SU-DHL-6 (cell line): ENCODE measurements at regions not wholly inside any gene's neighbourhood (a gene's known extent, or its start where the extent isn't known, plus 50 kb on each side); places are given as distances from the start of the nearest gene placed in this dataset.

Experiments
- H2AFZ ChIP-seq: fragments of 200-600 bp; sonication (generic); 2 replicates; pipeline ENCODE4 v1.6.1; 2014; ENCODE audit warnings: low read depth, mild to moderate bottlenecking, moderate library complexity, mixed read lengths, antibody characterized with exemption, low read length; ENCODE audit not compliant: severe bottlenecking
- H3F3A ChIP-seq: fragments of 200-600 bp; shearing (Covaris generic); 2 replicates; pipeline ENCODE4 v1.6.0; 2016; ENCODE audit warnings: antibody characterized with exemption, mild to moderate bottlenecking; ENCODE audit not compliant: insufficient read depth
- H3K27ac ChIP-seq: fragments of 200-600 bp; sonication (generic); 2 replicates; pipeline ENCODE4 v1.5.1; 2016; ENCODE audit warnings: low read depth, mild to moderate bottlenecking, low read length, moderate library complexity, mixed read lengths
- H3K27me3 ChIP-seq: fragments of 200-600 bp; sonication (generic), shearing (Covaris generic); 2 replicates; pipeline ENCODE4 v1.6.0; 2014; ENCODE audit warnings: mild to moderate bottlenecking, low read length
- H3K36me3 ChIP-seq: fragments of 200-600 bp; sonication (generic); 2 replicates; pipeline ENCODE4 v1.6.1; 2014; ENCODE audit warnings: mild to moderate bottlenecking, low read length, mixed read lengths
- H3K4me2 ChIP-seq: fragments of 300-600, 200-600 bp; shearing (Covaris generic), sonication (generic); 2 replicates; pipeline ENCODE4 v1.6.0; 2014; ENCODE audit warnings: low read length, low read depth, mild to moderate bottlenecking; ENCODE audit not compliant: poor library complexity, severe bottlenecking
- H3K4me3 ChIP-seq: fragments of 200-600 bp; sonication (generic); 2 replicates; pipeline ENCODE4 v1.5.1; 2014; ENCODE audit warnings: antibody characterized with exemption, low read length, mild to moderate bottlenecking, mixed read lengths; ENCODE audit not compliant: insufficient read depth, poor library complexity, severe bottlenecking
- H3K79me2 ChIP-seq: fragments of 200-600 bp; sonication (generic); 2 replicates; pipeline ENCODE4 v1.6.1; 2014; ENCODE audit warnings: mild to moderate bottlenecking, low read length, moderate library complexity; ENCODE audit not compliant: insufficient read depth
- H3K9ac ChIP-seq: fragments of 200-600 bp; sonication (generic); 2 replicates; pipeline ENCODE4 v1.7.0; 2014; ENCODE audit warnings: mild to moderate bottlenecking, low read length
- H3K9me2 ChIP-seq: fragments of 200-600 bp; sonication (generic); replicated peaks from 2 replicates; pipeline ENCODE4 v1.6.1; 2014; ENCODE audit warnings: low read length; ENCODE audit not compliant: insufficient read depth
- H3K9me3 ChIP-seq: fragments of 200-600 bp; sonication (generic); 2 replicates; pipeline ENCODE4 v1.6.1; 2014; ENCODE audit warnings: low read length, mixed read lengths; ENCODE audit not compliant: insufficient read depth
- H4K20me1 ChIP-seq: fragments of 200-600 bp; sonication (generic); 2 replicates; pipeline ENCODE4 v1.6.1; 2014; ENCODE audit warnings: low read depth, mild to moderate bottlenecking, antibody characterized with exemption, low read length, moderate library complexity, mixed read lengths
- CTCF ChIP-seq: fragments of 200-600 bp; sonication (generic); IDR thresholded peaks from one replicate; pipeline ENCODE4 v1.5.1; 2017; ENCODE audit warnings: antibody characterized with exemption, mild to moderate bottlenecking, low read length, moderate library complexity; ENCODE audit not compliant: insufficient read depth, poor library complexity, severe bottlenecking
- EZH2phosphoT487 ChIP-seq: fragments of 200-600 bp; sonication (generic), shearing (Covaris generic); conservative IDR thresholded peaks from 2 replicates; pipeline ENCODE4 v1.6.1; 2018; ENCODE audit warnings: mild to moderate bottlenecking, antibody characterized with exemption, low read length, moderate library complexity, mixed read lengths

DNA sequence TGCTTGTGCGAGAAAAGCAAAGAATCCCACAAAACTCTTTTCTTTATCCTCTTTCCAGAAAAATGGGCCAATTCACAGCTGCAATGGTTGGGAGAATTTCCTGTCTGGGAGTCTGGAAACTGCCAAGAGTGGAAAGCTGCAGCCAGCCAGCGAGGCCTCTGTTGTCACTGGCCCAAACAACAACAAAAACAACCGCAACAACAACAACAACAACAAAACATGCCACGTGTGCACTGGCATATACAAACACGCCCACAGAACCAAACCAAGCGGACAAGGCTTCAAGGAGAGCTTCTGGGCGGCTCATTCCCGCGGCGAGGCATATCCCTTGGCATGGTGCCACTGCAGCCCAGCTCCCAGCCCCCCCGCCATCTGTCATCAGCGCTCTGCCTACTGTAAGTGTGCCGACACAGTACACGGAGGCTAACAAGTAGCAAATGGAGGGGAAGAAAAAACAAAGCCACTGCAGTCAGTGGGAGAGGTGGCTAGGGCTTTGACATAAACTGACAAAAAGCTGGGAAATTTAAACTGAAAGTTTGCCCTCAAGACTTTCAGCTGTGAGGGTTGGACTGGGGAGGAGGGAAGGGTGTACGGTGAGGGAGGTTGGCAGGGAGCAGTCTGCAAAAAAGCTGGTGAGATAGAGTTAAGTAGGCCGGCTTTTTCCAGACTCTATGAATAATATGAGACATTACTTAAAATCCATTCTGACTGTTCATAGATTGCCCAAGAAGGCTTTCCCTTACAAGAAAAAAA lies 165.0 kb upstream of the ZNF462 start:
- Histone ChIP-seq H2AFZ (no peak overlapping the region), H3K4me3 (no peak overlapping the region)

DNA sequence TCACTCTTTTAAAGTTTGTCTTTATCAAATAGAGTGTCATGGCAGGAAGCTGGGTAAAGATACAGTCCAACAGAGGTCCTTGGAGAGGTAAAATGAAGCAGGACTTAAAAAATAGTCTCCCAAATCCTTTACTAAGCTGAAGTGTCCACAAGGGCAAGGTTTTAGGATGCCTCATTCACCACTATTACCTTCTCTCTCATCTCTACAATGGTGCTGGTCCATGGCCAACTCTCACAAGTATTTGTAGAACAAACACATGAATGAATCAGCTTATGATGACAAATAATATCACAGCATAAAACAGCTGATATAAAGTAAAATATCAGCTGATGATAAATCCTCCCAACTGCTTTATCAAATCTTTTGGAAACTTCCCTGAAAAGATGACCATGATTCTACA lies 162.3 kb upstream of the ZNF462 start:
- Histone ChIP-seq H3K9ac (no peak overlapping the region), H3K79me2 (no peaks in the 10 kb centered on the region), H3K27me3 (no peaks in the 10 kb centered on the region), H2AFZ (no peak overlapping the region), H3K9me2 (no peaks in the 10 kb centered on the region), H3K9me3 (no peaks in the 10 kb centered on the region), H3F3A (no peaks in the 10 kb centered on the region), H3K27ac (no peak overlapping the region), H3K4me3 (no peak overlapping the region), H3K36me3 (no peaks in the 10 kb centered on the region), H3K4me2 (no peak overlapping the region), H4K20me1 (no peaks in the 10 kb centered on the region)
- no peak for TF ChIP-seq EZH2phosphoT487
- TF ChIP-seq CTCF: no peak

More for the DNA sequence above, 165.0 kb upstream of the ZNF462 start:
- Histone ChIP-seq H3K9ac (no peak overlapping the region), H3K9me2 (no peaks in the 10 kb centered on the region), H3K9me3 (no peaks in the 10 kb centered on the region), H3K27me3 (no peaks in the 10 kb centered on the region), H3K27ac (no peak overlapping the region), H3K79me2 (no peaks in the 10 kb centered on the region), H4K20me1 (no peaks in the 10 kb centered on the region), H3K36me3 (no peaks in the 10 kb centered on the region), H3F3A (no peaks in the 10 kb centered on the region), H3K4me2 (no peak overlapping the region)
- TF ChIP-seq EZH2phosphoT487 (no peak), CTCF (no peak)

GRCh38 chr9:106701611-106702010 lies 161.4 kb upstream of the ZNF462 start:
- Histone ChIP-seq H3K79me2 (no peaks in the 10 kb centered on the region), H3K9me2 (no peaks in the 10 kb centered on the region), H3K4me3 (no peak overlapping the region), H3F3A (no peaks in the 10 kb centered on the region), H4K20me1 (no peaks in the 10 kb centered on the region), H3K36me3 (no peaks in the 10 kb centered on the region), H3K4me2 (no peak overlapping the region), H3K9ac (no peak overlapping the region), H3K27ac (no peak overlapping the region), H3K27me3 (no peaks in the 10 kb centered on the region), H2AFZ (no peak overlapping the region), H3K9me3 (no peaks in the 10 kb centered on the region)
- TF ChIP-seq CTCF (no peak), EZH2phosphoT487 (no peak)
